ENCODE measurements at regions not wholly inside any gene's neighbourhood (a gene's known extent, or its start where the extent isn't known, plus 50 kb on each side); places are given as distances from the start of the nearest gene placed in this dataset.
A peak's percentile ranks its signal among the peaks of the same experiment; 100 is the strongest.

GRCh38 chr2:43085505-43085904 is 140.9 kb downstream of the ZFP36L2 start:
- DNase-seq (ENCODE audit: low spot score), result no peak

- no peak for DNase-seq (ENCODE audit: low spot score)
Observed at GRCh38 chr2:43084699-43085091, 141.7 kb downstream of the ZFP36L2 start.

- no peak for DNase-seq (ENCODE audit: low spot score)
Observed at GRCh38 chr2:43083710-43084698, 142.4 kb downstream of the ZFP36L2 start.

- no peak for DNase-seq (ENCODE audit: low spot score)
Observed at GRCh38 chr2:43082903-43083677, 143.3 kb downstream of the ZFP36L2 start.

GRCh38 chr2:43082111-43082894 is 144.1 kb downstream of the ZFP36L2 start:
- DNase-seq (ENCODE audit: low spot score), result peak; percentile 46

- DNase-seq (ENCODE audit: low spot score), result no peak
Observed at GRCh38 chr2:43081131-43081765, 145.2 kb downstream of the ZFP36L2 start.

GRCh38 chr2:43080571-43081021 is 145.8 kb downstream of the ZFP36L2 start:
- no peak for DNase-seq (ENCODE audit: low spot score)

- no peak for DNase-seq (ENCODE audit: low spot score)
Observed at GRCh38 chr2:43078781-43079755, 147.3 kb downstream of the ZFP36L2 start.

GRCh38 chr2:43078301-43078700 is 148.1 kb downstream of the ZFP36L2 start:
- no peak for DNase-seq (ENCODE audit: low spot score)

- DNase-seq (ENCODE audit: low spot score), result no peak
Observed at GRCh38 chr2:43077876-43078275, 148.5 kb downstream of the ZFP36L2 start.

- no peak for DNase-seq (ENCODE audit: low spot score)
Observed at GRCh38 chr2:43076676-43077075, 149.7 kb downstream of the ZFP36L2 start.

- DNase-seq (ENCODE audit: low spot score), result no peak
Observed at GRCh38 chr2:43075811-43076585, 150.4 kb downstream of the ZFP36L2 start.

- peak; percentile 64 for DNase-seq (ENCODE audit: low spot score)
Observed at GRCh38 chr2:43075054-43075593, 151.3 kb downstream of the ZFP36L2 start.

- no peak for DNase-seq (ENCODE audit: low spot score)
Observed at GRCh38 chr2:43074592-43075053, 151.8 kb downstream of the ZFP36L2 start.

- no peak for DNase-seq (ENCODE audit: low spot score)
Observed at GRCh38 chr2:43074052-43074451, 152.4 kb downstream of the ZFP36L2 start.

GRCh38 chr2:43073401-43073825 is 153.0 kb downstream of the ZFP36L2 start:
- DNase-seq (ENCODE audit: low spot score), result no peak

- no peak for DNase-seq (ENCODE audit: low spot score)
Observed at GRCh38 chr2:43071599-43072550, 154.5 kb downstream of the ZFP36L2 start.
